ENCODE measurements at regions not wholly inside any gene's neighbourhood (a gene's known extent, or its start where the extent isn't known, plus 50 kb on each side); places are given as distances from the start of the nearest gene placed in this dataset.

DNA sequence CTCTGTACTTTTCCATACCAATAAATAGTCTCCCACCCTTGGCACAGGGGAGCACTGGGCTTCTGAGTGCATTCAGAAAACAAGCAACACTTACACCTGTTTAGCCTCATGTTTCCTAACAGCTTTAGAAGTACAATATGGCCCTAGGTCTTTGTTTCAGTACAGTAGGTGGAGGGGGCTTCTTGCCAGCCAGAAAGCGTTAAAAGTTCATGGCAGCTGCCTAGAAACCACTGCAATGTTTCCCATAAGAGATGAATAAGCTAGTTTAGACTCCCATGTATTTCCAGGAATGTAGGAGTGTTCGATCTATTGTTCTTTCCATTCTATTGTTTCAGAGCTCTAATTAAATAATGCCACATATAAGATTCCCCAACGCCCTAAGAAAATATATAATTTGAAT, 444.8 kb downstream of the ARHGEF28 start:
- TF ChIP-seq ZBTB20 (tag by site-specific recombination; IDR thresholded peaks at IDR 0.05) (no peak), PRDM1 (tag by site-specific recombination; IDR thresholded peaks at IDR 0.05) (no peak), ZNF274 (IDR thresholded peaks at IDR 0.05; ENCODE audit: low read length) (no peak), ZNF274 (tag by site-specific recombination; IDR thresholded peaks at IDR 0.05; ENCODE audit: borderline replicate concordance) (no peak)

All from HEK293 (cell line).